ENCODE measurements at regions not wholly inside any gene's neighbourhood (a gene's known extent, or its start where the extent isn't known, plus 50 kb on each side); places are given as distances from the start of the nearest gene placed in this dataset.

DNA sequence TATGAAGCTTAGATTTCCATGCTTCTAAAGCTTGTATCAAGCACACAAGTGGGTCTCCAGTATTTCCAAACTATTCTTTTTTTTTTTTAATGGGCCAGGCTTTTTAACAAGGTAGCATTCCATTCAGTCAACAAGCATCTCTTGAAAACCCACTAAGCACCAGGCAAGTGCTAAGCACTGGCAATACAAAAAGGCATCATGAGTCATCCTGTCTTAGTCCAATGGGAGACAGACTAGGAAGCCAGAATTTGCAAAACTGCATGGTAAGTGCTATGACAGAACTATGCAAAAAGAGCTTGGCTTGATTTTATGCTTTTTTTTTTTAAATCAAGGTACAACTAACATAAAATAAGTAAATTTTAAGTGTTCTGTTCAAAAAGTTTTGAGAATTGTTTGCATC is 109.3 kb upstream of the DST start:
- Histone ChIP-seq H3K9me3 (ENCODE audit: control insufficient read depth in 2 of 3, insufficient read depth in 1 of 3, low read length in 3 of 3) (no peaks in the 10 kb centered on the region), H3K9ac (ENCODE audit: low read length in 3 of 3) (no peak overlapping the region), H3K36me3 (ENCODE audit: control insufficient read depth in 2 of 3, insufficient read depth in 3 of 3, low read length in 3 of 3) (no peaks in the 10 kb centered on the region), H3K4me3 (ENCODE audit: low read length in 3 of 3) (no peak overlapping the region), H3K4me1 (ENCODE audit: control insufficient read depth in 2 of 3, insufficient read depth in 2 of 3, low read depth in 1 of 3, low read length in 3 of 3) (peaks cover 0 to 3% (median 0%) of the 10 kb centered on the region in 3 donors), H3K27ac (ENCODE audit: low read depth in 2 of 2, low read length in 2 of 2) (no peak overlapping the region), H3K27me3 (ENCODE audit: control insufficient read depth, insufficient read depth, low read length) (no peaks in the 10 kb centered on the region)
- intact Hi-C loops (cut with DNase I), result no loop called here
- TF ChIP-seq, protein P1, sequence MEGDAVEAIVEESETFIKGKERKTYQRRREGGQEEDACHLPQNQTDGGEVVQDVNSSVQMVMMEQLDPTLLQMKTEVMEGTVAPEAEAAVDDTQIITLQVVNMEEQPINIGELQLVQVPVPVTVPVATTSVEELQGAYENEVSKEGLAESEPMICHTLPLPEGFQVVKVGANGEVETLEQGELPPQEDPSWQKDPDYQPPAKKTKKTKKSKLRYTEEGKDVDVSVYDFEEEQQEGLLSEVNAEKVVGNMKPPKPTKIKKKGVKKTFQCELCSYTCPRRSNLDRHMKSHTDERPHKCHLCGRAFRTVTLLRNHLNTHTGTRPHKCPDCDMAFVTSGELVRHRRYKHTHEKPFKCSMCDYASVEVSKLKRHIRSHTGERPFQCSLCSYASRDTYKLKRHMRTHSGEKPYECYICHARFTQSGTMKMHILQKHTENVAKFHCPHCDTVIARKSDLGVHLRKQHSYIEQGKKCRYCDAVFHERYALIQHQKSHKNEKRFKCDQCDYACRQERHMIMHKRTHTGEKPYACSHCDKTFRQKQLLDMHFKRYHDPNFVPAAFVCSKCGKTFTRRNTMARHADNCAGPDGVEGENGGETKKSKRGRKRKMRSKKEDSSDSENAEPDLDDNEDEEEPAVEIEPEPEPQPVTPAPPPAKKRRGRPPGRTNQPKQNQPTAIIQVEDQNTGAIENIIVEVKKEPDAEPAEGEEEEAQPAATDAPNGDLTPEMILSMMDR (IDR thresholded peaks at IDR 0.05; ENCODE audit: borderline replicate concordance, extremely low read depth, insufficient read depth), result no peak
- DNase-seq (no peak), FAIRE-seq (no peak)

DNA sequence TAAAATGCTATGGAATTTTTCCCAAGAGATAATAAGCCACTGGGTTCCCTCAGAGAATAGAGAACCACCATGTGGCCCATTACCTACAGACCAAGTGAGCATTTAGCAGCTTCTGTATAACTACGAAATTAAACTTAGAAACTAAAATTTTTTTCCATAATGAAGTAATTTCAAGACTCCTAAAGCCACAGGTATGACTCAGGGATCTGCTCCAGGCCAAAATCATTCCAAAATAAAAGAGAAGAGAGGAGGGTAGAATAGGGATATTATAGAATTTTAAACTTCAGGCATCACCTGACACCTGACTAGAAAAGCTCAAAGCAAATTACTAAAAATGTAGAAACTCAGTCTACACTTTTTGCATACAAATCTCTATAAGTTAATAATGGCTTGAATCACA is 108.9 kb upstream of the DST start:
- no peak for DNase-seq
- intact Hi-C loops (cut with DNase I), result no loop called here
- H3K4me3 ChIP-seq (ENCODE audit: low read length in 3 of 3), result no peak overlapping the region
- no peak overlapping the region for H3K27ac ChIP-seq (ENCODE audit: low read depth in 2 of 2, low read length in 2 of 2)
- TF ChIP-seq, protein P1 (IDR thresholded peaks at IDR 0.05; ENCODE audit: borderline replicate concordance, extremely low read depth, insufficient read depth), result no peak
- H3K9me3 ChIP-seq (ENCODE audit: control insufficient read depth in 2 of 3, insufficient read depth in 1 of 3, low read length in 3 of 3), result no peaks in the 10 kb centered on the region
- no peak for FAIRE-seq
- H3K4me1 ChIP-seq (ENCODE audit: control insufficient read depth in 2 of 3, insufficient read depth in 2 of 3, low read depth in 1 of 3, low read length in 3 of 3), result peaks cover 0 to 1% (median 0%) of the 10 kb centered on the region in 3 donors
- H3K9ac ChIP-seq (ENCODE audit: low read length in 3 of 3), result no peak overlapping the region
- no peaks in the 10 kb centered on the region for H3K36me3 ChIP-seq (ENCODE audit: control insufficient read depth in 2 of 3, insufficient read depth in 3 of 3, low read length in 3 of 3)
- no peaks in the 10 kb centered on the region for H3K27me3 ChIP-seq (ENCODE audit: control insufficient read depth, insufficient read depth, low read length)

DNA sequence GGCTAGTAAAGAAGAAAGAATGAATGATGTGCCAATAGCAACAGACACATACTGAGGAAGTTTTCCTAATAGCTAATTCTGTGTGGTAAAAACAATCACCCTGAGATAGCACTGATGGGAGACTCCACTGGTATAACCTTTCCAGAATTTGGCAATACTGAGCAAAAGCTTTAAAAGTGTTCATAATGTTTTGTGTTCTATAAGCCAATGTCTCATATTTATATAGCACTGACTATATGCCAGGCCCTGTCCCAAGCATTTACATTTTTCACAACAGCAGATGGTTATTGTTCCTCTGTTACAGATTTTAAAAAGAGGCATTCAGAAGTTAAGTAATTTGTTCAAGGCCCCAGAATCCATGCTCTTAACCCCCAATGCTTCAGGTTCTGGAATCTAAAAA is 108.0 kb upstream of the DST start:
- TF ChIP-seq, protein P1 (IDR thresholded peaks at IDR 0.05; ENCODE audit: borderline replicate concordance, extremely low read depth, insufficient read depth), result no peak
- intact Hi-C loops (cut with DNase I), result no loop called here
- H3K27me3 ChIP-seq (ENCODE audit: control insufficient read depth, insufficient read depth, low read length), result no peaks in the 10 kb centered on the region
- no peak overlapping the region for H3K9ac ChIP-seq (ENCODE audit: low read length in 3 of 3)
- no peak overlapping the region for H3K27ac ChIP-seq (ENCODE audit: low read depth in 2 of 2, low read length in 2 of 2)
- no peaks in the 10 kb centered on the region for H3K9me3 ChIP-seq (ENCODE audit: control insufficient read depth in 2 of 3, insufficient read depth in 1 of 3, low read length in 3 of 3)
- no peaks in the 10 kb centered on the region for H3K36me3 ChIP-seq (ENCODE audit: control insufficient read depth in 2 of 3, insufficient read depth in 3 of 3, low read length in 3 of 3)
- DNase-seq (no peak), FAIRE-seq (no peak)
- no peaks in the 10 kb centered on the region for H3K4me1 ChIP-seq (ENCODE audit: control insufficient read depth in 2 of 3, insufficient read depth in 2 of 3, low read depth in 1 of 3, low read length in 3 of 3)
- H3K4me3 ChIP-seq (ENCODE audit: low read length in 3 of 3), result no peak overlapping the region

DNA sequence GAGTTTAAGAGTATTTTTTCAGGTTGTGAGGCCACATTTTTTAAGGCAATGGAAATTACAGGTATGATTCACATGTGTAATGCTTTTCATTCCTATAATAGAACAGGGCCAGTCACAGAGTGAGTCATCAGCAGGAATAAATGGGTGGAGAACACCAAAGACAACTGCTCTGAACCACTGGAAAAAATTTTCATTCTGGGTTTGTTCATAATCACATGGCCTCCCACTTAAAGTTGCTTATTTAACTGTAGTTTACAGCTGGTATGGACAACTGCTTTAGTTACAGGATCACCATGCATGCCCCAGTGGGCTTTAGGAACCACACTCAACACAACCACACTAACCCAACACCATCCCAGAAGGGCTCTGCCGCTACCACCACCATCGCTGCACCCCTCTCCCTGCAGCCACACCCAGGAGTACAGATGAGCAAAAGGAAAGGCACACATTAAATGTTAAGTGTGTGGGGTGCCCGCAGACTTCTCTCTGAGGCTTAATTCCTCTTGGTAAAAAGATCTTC is 107.0 kb upstream of the DST start:
- intact Hi-C loops (cut with DNase I), result no loop called here
- FAIRE-seq (no peak), DNase-seq (no peak)
- Histone ChIP-seq H3K9me3 (ENCODE audit: control insufficient read depth in 2 of 3, insufficient read depth in 1 of 3, low read length in 3 of 3) (no peaks in the 10 kb centered on the region), H3K4me3 (ENCODE audit: low read length in 3 of 3) (no peak overlapping the region), H3K27ac (ENCODE audit: low read depth in 2 of 2, low read length in 2 of 2) (no peak overlapping the region), H3K27me3 (ENCODE audit: control insufficient read depth, insufficient read depth, low read length) (no peaks in the 10 kb centered on the region), H3K4me1 (ENCODE audit: control insufficient read depth in 2 of 3, insufficient read depth in 2 of 3, low read depth in 1 of 3, low read length in 3 of 3) (no peaks in the 10 kb centered on the region), H3K36me3 (ENCODE audit: control insufficient read depth in 2 of 3, insufficient read depth in 3 of 3, low read length in 3 of 3) (no peaks in the 10 kb centered on the region), H3K9ac (ENCODE audit: low read length in 3 of 3) (no peak overlapping the region)
- TF ChIP-seq, protein P1 (IDR thresholded peaks at IDR 0.05; ENCODE audit: borderline replicate concordance, extremely low read depth, insufficient read depth), result no peak

All from kidney (tissue), 13 donors.